SK-N-SH treated with all-trans-retinoic acid at 6 μM for 48 hours (cell line): ENCODE measurements at regions not wholly inside any gene's neighbourhood (a gene's known extent, or its start where the extent isn't known, plus 50 kb on each side); places are given as distances from the start of the nearest gene placed in this dataset.

Experiments used
- ARNTL ChIP-seq: fragments of 450-650 bp; formaldehyde crosslinking; IDR thresholded peaks from 2 replicates; pipeline ENCODE4 v1.5.0; 2020; ENCODE audit warnings: low read depth, mild to moderate bottlenecking, moderate library complexity, borderline replicate concordance
- ESRRG ChIP-seq: fragments of 250-450 bp; sonication (Bioruptor Pico); IDR thresholded peaks from 2 replicates; pipeline ENCODE4 v1.6.1; 2021; ENCODE audit warnings: mild to moderate bottlenecking
- OSR1 ChIP-seq: fragments of 250-450 bp; sonication (Bioruptor Pico); IDR thresholded peaks from 2 replicates; pipeline ENCODE4 v1.8.0; 2022; ENCODE audit warnings: moderate library complexity, mild to moderate bottlenecking, inconsistent platforms
- RARB ChIP-seq: fragments of 250-450 bp; sonication (Bioruptor Pico); IDR thresholded peaks from 2 replicates; pipeline ENCODE4 v1.8.0; 2021; ENCODE audit warnings: mild to moderate bottlenecking, moderate library complexity
- SNAI2 ChIP-seq: fragments of 250-450 bp; sonication (Bioruptor Pico); IDR thresholded peaks from 2 replicates; pipeline ENCODE4 v1.5.0; 2020; ENCODE audit warnings: mild to moderate bottlenecking, moderate library complexity
- ZNF70 ChIP-seq: fragments of 450-650 bp; formaldehyde crosslinking; IDR thresholded peaks from 2 replicates; pipeline ENCODE4 v1.5.0; 2020; ENCODE audit warnings: mild to moderate bottlenecking, moderate library complexity
- ZNF8 ChIP-seq: fragments of 450-650 bp; formaldehyde crosslinking; IDR thresholded peaks from 2 replicates; pipeline ENCODE4 v1.5.0; 2020; ENCODE audit warnings: mild to moderate bottlenecking, moderate library complexity
- TF ChIP-seq, protein P1 (sequence below): fragments of 250-450 bp; sonication (Bioruptor Pico); IDR thresholded peaks from 2 replicates; pipeline ENCODE4 v1.5.0; 2020; ENCODE audit warnings: mild to moderate bottlenecking, moderate library complexity
- TF ChIP-seq, protein P2 (sequence below): fragments of 250-450 bp; sonication (Bioruptor Pico); IDR thresholded peaks from 2 replicates; pipeline ENCODE4 v1.8.0; 2020; ENCODE audit warnings: mild to moderate bottlenecking, moderate library complexity, borderline replicate concordance
- TF ChIP-seq, protein P3 (sequence below): fragments of 250-450 bp; sonication (Bioruptor Pico); IDR thresholded peaks from 2 replicates; pipeline ENCODE4 v1.5.1; 2020; ENCODE audit warnings: low read depth, mild to moderate bottlenecking, moderate library complexity

DNA sequence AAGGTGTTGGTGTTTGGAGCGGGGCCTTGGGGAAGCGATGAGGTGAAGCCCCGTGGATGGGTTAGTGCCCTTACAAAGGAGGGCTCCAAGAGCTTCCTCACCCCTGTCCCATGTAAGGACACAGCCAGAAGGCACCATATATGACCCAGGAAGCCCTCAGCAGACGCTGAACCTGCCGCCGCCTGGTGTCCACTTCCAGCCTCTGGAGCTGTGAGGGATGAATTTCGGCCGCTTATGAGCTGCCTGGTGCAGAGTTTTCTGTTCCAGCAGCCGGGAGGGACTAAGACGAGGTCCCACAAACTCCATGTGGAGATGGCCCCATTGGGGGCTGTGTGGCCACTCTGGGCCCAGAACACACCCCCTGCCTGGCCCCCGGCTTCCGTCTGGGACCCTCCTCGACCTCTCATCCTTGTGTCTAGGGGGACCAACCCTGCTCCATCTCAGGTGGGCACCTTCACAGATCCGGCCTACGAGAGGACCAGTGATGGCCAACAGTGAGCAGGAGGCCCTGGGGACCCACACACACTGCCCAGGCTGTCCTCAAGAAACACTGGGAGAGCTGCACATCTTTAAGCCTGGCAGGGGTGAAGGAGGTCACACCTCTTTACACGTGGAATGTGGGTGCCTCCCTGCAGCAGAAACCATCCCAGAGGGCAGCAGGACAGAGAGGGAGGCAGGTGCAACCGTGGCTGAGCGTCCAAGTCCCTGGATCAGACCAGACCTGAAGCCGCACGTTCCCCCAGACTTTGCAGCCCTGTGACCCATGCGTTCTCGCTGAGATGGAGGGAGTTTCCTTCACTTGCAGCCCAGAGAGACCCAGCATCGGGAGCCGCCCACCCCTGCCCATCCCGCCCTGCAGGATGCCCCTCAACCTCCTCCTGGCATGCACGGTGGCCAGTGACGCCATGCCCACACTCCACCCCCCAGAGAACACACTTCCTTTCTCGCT lies 96.1 kb downstream of the PDGFA start:
- no peak for TF ChIP-seq SNAI2 (CRISPR knock-in tag)
- TF ChIP-seq, protein P1, sequence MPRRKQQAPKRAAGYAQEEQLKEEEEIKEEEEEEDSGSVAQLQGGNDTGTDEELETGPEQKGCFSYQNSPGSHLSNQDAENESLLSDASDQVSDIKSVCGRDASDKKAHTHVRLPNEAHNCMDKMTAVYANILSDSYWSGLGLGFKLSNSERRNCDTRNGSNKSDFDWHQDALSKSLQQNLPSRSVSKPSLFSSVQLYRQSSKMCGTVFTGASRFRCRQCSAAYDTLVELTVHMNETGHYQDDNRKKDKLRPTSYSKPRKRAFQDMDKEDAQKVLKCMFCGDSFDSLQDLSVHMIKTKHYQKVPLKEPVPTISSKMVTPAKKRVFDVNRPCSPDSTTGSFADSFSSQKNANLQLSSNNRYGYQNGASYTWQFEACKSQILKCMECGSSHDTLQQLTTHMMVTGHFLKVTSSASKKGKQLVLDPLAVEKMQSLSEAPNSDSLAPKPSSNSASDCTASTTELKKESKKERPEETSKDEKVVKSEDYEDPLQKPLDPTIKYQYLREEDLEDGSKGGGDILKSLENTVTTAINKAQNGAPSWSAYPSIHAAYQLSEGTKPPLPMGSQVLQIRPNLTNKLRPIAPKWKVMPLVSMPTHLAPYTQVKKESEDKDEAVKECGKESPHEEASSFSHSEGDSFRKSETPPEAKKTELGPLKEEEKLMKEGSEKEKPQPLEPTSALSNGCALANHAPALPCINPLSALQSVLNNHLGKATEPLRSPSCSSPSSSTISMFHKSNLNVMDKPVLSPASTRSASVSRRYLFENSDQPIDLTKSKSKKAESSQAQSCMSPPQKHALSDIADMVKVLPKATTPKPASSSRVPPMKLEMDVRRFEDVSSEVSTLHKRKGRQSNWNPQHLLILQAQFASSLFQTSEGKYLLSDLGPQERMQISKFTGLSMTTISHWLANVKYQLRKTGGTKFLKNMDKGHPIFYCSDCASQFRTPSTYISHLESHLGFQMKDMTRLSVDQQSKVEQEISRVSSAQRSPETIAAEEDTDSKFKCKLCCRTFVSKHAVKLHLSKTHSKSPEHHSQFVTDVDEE (CRISPR knock-in tag), result no peak
- no peak for TF ChIP-seq ZNF8 (CRISPR knock-in tag)
- TF ChIP-seq, protein P2, sequence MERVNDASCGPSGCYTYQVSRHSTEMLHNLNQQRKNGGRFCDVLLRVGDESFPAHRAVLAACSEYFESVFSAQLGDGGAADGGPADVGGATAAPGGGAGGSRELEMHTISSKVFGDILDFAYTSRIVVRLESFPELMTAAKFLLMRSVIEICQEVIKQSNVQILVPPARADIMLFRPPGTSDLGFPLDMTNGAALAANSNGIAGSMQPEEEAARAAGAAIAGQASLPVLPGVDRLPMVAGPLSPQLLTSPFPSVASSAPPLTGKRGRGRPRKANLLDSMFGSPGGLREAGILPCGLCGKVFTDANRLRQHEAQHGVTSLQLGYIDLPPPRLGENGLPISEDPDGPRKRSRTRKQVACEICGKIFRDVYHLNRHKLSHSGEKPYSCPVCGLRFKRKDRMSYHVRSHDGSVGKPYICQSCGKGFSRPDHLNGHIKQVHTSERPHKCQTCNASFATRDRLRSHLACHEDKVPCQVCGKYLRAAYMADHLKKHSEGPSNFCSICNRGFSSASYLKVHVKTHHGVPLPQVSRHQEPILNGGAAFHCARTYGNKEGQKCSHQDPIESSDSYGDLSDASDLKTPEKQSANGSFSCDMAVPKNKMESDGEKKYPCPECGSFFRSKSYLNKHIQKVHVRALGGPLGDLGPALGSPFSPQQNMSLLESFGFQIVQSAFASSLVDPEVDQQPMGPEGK, result no peak
- TF ChIP-seq ARNTL (CRISPR knock-in tag), result no peak
- TF ChIP-seq RARB (CRISPR knock-in tag), result no peak
- TF ChIP-seq ZNF70 (CRISPR knock-in tag), result no peak
- TF ChIP-seq, protein P3, sequence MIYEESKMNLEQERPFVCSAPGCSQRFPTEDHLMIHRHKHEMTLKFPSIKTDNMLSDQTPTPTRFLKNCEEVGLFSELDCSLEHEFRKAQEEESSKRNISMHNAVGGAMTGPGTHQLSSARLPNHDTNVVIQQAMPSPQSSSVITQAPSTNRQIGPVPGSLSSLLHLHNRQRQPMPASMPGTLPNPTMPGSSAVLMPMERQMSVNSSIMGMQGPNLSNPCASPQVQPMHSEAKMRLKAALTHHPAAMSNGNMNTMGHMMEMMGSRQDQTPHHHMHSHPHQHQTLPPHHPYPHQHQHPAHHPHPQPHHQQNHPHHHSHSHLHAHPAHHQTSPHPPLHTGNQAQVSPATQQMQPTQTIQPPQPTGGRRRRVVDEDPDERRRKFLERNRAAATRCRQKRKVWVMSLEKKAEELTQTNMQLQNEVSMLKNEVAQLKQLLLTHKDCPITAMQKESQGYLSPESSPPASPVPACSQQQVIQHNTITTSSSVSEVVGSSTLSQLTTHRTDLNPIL (CRISPR knock-in tag), result no peak
- no peak for TF ChIP-seq OSR1 (CRISPR knock-in tag)
- no peak for TF ChIP-seq ESRRG (CRISPR knock-in tag)
